GM12878 (cell line): ENCODE measurements at regions not wholly inside any gene's neighbourhood (a gene's known extent, or its start where the extent isn't known, plus 50 kb on each side); places are given as distances from the start of the nearest gene placed in this dataset.
A peak's percentile ranks its signal among the peaks of the same experiment; 100 is the strongest.

Experiments used
- CHD4 ChIP-seq: fragments of 200-600 bp; sonication (generic); IDR thresholded peaks from 2 replicates; pipeline ENCODE4 v1.6.1; 2016; ENCODE audit warnings: mild to moderate bottlenecking
- CREB1 ChIP-seq: IDR thresholded peaks from 2 replicates; pipeline ENCODE4 v1.6.1; 2012; ENCODE audit warnings: low read depth, mild to moderate bottlenecking, inconsistent platforms
- DPF2 ChIP-seq: fragments of 450-650 bp; IDR thresholded peaks from 2 replicates; pipeline ENCODE4 v1.6.1; 2017; ENCODE audit warnings: mild to moderate bottlenecking
- E4F1 ChIP-seq: fragments of 450-650 bp; IDR thresholded peaks from 2 replicates; pipeline ENCODE4 v1.6.1; 2018; ENCODE audit warnings: borderline replicate concordance, mild to moderate bottlenecking; ENCODE audit not compliant: partially characterized antibody
- EP300 ChIP-seq, 2 experiments: fragments of 150-350 bp in 1 of 2; IDR thresholded peaks; 2 replicates each; pipeline ENCODE4 v1.6.1; 2011 to 2012; ENCODE audit warnings: low read depth in 2 of 2, low read length in 2 of 2, borderline replicate concordance in 1 of 2, improper control_type of control experiment in 1 of 2, inconsistent platforms in 1 of 2; ENCODE audit not compliant: control insufficient read depth in 1 of 2
- FOXM1 ChIP-seq: IDR thresholded peaks from 2 replicates; pipeline ENCODE4 v1.6.1; 2012; ENCODE audit warnings: low read depth, mild to moderate bottlenecking, inconsistent platforms, low read length, moderate library complexity
- HDAC2 ChIP-seq: fragments of 200-600 bp; sonication (generic); IDR thresholded peaks from 2 replicates; pipeline ENCODE4 v1.6.1; 2017
- HSF1 ChIP-seq: fragments of 150-350 bp; IDR thresholded peaks from 2 replicates; pipeline ENCODE4 v1.6.1; 2014; ENCODE audit warnings: mild to moderate bottlenecking, low read depth, low read length
- LARP7 ChIP-seq: fragments of 450-650 bp; IDR thresholded peaks from 2 replicates; pipeline ENCODE4 v1.6.1; 2017; ENCODE audit warnings: mild to moderate bottlenecking
- MYB ChIP-seq: fragments of 150-350 bp; IDR thresholded peaks from 2 replicates; pipeline ENCODE4 v1.6.1; 2014; ENCODE audit warnings: mild to moderate bottlenecking, low read depth, low read length, borderline replicate concordance
- PAX5 ChIP-seq: IDR thresholded peaks from 2 replicates; pipeline ENCODE4 v1.6.1; 2011; ENCODE audit warnings: low read depth, low read length, borderline replicate concordance
- RFX5 ChIP-seq: IDR thresholded peaks from 2 replicates; pipeline ENCODE4 v1.6.1; 2011; ENCODE audit warnings: low read depth, low read length, improper control_type of control experiment
- SPI1 ChIP-seq: IDR thresholded peaks from 2 replicates; pipeline ENCODE4 v1.6.1; 2011; ENCODE audit warnings: low read depth, mild to moderate bottlenecking, low read length, moderate library complexity, borderline replicate concordance; ENCODE audit not compliant: insufficient read depth
- TBL1XR1 ChIP-seq: IDR thresholded peaks from 2 replicates; pipeline ENCODE4 v1.6.1; 2012; ENCODE audit warnings: low read depth, low read length, improper control_type of control experiment
- YBX1 ChIP-seq: fragments of 450-650 bp; IDR thresholded peaks from 2 replicates; pipeline ENCODE4 v1.6.1; 2016; ENCODE audit warnings: antibody characterized with exemption
- YY1 ChIP-seq: IDR thresholded peaks from 2 replicates; pipeline ENCODE4 v1.6.1; 2011; ENCODE audit warnings: low read depth, mild to moderate bottlenecking, low read length
- ZBTB40 ChIP-seq: fragments of 450-650 bp; IDR thresholded peaks from 2 replicates; pipeline ENCODE4 v1.6.1; 2016; ENCODE audit warnings: mild to moderate bottlenecking, moderate library complexity, borderline replicate concordance
- TF ChIP-seq, protein P1 (sequence below): fragments of 450-650 bp; formaldehyde crosslinking; IDR thresholded peaks from 2 replicates; pipeline ENCODE4 v1.4.0; 2022; ENCODE audit warnings: mild to moderate bottlenecking, moderate library complexity
- TF ChIP-seq, protein P2 (sequence below): fragments of 450-650 bp; IDR thresholded peaks from 2 replicates; pipeline ENCODE4 v1.6.1; 2017; ENCODE audit warnings: borderline replicate concordance

DNA sequence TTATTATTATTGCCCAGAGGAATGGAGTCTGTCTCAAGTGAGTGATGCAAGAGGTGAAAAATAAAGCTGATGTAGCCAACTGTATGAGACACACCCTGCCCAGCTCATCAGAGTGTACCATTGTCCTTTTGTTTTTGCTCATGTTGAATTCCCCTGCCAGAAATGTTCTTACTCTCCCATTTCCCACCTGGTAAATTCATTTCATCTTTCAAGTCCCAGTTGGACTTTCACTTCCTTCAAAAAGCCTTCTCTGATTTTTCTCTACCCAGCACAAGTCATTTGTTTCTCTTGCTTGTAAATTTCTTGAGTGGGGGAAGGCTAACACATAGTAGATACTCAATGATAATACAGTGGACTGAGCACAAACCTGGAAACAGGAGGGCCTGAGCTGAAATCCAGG, 394.5 kb upstream of the ZNF462 start (continued):
- TF ChIP-seq E4F1 = no peak
- no peak for TF ChIP-seq LARP7
- TF ChIP-seq TBL1XR1 = no peak
- no peak for TF ChIP-seq HDAC2
- no peak for TF ChIP-seq YBX1
- TF ChIP-seq, protein P1, sequence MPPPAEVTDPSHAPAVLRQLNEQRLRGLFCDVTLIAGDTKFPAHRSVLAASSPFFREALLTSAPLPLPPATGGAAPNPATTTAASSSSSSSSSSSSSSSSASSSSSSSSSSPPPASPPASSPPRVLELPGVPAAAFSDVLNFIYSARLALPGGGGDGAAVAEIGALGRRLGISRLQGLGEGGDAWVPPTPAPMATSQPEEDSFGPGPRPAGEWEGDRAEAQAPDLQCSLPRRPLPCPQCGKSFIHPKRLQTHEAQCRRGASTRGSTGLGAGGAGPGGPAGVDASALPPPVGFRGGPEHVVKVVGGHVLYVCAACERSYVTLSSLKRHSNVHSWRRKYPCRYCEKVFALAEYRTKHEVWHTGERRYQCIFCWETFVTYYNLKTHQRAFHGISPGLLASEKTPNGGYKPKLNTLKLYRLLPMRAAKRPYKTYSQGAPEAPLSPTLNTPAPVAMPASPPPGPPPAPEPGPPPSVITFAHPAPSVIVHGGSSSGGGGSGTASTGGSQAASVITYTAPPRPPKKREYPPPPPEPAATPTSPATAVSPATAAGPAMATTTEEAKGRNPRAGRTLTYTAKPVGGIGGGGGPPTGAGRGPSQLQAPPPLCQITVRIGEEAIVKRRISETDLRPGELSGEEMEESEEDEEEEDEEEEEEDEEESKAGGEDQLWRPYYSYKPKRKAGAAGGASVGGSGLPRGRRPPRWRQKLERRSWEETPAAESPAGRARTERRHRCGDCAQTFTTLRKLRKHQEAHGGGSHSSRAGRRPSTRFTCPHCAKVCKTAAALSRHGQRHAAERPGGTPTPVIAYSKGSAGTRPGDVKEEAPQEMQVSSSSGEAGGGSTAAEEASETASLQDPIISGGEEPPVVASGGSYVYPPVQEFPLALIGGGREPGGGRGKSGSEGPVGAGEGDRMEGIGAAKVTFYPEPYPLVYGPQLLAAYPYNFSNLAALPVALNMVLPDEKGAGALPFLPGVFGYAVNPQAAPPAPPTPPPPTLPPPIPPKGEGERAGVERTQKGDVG = no peak
- no peak for TF ChIP-seq FOXM1
- TF ChIP-seq PAX5 = no peak
- TF ChIP-seq CREB1 = no peak
- TF ChIP-seq, protein P2, sequence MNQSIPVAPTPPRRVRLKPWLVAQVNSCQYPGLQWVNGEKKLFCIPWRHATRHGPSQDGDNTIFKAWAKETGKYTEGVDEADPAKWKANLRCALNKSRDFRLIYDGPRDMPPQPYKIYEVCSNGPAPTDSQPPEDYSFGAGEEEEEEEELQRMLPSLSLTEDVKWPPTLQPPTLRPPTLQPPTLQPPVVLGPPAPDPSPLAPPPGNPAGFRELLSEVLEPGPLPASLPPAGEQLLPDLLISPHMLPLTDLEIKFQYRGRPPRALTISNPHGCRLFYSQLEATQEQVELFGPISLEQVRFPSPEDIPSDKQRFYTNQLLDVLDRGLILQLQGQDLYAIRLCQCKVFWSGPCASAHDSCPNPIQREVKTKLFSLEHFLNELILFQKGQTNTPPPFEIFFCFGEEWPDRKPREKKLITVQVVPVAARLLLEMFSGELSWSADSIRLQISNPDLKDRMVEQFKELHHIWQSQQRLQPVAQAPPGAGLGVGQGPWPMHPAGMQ = no peak
- no peak for TF ChIP-seq RFX5
- no peak for TF ChIP-seq ZBTB40
- TF ChIP-seq CHD4 = no peak
- TF ChIP-seq DPF2 = peak; percentile 62
- TF ChIP-seq YY1 = no peak
- no peak for TF ChIP-seq HSF1
- TF ChIP-seq MYB = no peak
- peak in 1 of 2 experiments; percentile 60; a peak in 2 of 4 replicates for TF ChIP-seq EP300 (IDR thresholded peaks at IDR 0.05; ENCODE audit: borderline replicate concordance in 1 of 2, control insufficient read depth in 1 of 2, low read depth in 2 of 2, low read length in 2 of 2)
- peak; percentile 51 for TF ChIP-seq SPI1
